ENCODE measurements at regions not wholly inside any gene's neighbourhood (a gene's known extent, or its start where the extent isn't known, plus 50 kb on each side); places are given as distances from the start of the nearest gene placed in this dataset.

DNA sequence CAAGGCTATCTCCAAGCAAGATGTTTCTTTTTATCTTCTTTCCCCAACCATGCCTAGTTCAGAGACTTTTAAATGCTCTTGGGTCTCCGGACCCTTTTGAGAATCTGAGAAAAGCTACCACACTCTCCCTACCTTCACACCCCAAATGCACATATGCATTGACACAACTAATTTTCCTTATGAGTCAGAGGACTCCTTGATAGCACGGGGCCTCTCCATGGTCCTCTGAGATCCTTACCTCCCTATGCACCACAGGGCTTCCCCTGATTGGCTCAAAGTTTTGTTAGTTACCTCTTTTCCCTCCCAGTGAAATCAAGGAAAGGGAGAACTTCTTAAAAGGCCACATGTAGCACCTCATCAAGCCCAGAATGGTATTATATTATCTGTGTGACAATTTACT, 86.8 kb upstream of the ATP6AP2 start:
- H3K4me3 ChIP-seq, result no peak overlapping the region
- no peak for DNase-seq (ENCODE audit: low spot score)
- no peaks in the 10 kb centered on the region for H3K4me1 ChIP-seq (replicated peaks)
- WGBS, result 93% methylated on average over 2 of the region's 2 CpGs
- intact Hi-C loops (cut with DNase I), result no loop called here
- TF ChIP-seq POLR2AphosphoS5 (IDR thresholded peaks at IDR 0.05), result no peak
- TF ChIP-seq, protein P1, sequence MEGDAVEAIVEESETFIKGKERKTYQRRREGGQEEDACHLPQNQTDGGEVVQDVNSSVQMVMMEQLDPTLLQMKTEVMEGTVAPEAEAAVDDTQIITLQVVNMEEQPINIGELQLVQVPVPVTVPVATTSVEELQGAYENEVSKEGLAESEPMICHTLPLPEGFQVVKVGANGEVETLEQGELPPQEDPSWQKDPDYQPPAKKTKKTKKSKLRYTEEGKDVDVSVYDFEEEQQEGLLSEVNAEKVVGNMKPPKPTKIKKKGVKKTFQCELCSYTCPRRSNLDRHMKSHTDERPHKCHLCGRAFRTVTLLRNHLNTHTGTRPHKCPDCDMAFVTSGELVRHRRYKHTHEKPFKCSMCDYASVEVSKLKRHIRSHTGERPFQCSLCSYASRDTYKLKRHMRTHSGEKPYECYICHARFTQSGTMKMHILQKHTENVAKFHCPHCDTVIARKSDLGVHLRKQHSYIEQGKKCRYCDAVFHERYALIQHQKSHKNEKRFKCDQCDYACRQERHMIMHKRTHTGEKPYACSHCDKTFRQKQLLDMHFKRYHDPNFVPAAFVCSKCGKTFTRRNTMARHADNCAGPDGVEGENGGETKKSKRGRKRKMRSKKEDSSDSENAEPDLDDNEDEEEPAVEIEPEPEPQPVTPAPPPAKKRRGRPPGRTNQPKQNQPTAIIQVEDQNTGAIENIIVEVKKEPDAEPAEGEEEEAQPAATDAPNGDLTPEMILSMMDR (IDR thresholded peaks at IDR 0.05), result no peak
- no peak for TF ChIP-seq POLR2A (IDR thresholded peaks at IDR 0.05)
- no peaks in the 10 kb centered on the region for H3K36me3 ChIP-seq
- H3K27me3 ChIP-seq (replicated peaks; ENCODE audit: insufficient read depth), result no peaks in the 10 kb centered on the region
- no peak overlapping the region for H3K27ac ChIP-seq
- no peaks in the 10 kb centered on the region for H3K9me3 ChIP-seq

DNA sequence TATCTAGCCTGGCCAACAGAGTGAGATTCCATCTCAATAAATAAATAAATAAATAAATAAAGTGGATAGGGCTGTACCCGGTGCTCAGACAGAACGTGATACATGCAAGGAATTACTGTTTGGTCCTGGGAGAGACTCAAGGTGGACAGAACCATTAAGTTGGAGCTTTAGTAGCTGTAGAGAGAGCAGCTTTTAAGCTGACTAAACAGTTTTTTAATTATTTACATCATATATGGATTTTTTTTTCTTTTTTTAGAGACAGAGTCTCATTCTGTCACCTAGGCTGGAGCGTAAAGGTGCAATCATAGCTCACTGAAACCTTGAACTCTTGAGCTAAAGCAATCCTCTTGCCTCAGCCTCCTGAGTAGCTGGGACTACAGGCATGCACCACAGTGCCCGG, 92.5 kb upstream of the ATP6AP2 start:
- Histone ChIP-seq H3K4me3 (no peak overlapping the region), H3K36me3 (no peaks in the 10 kb centered on the region), H3K4me1 (replicated peaks) (no peaks in the 10 kb centered on the region), H3K27me3 (replicated peaks; ENCODE audit: insufficient read depth) (no peaks in the 10 kb centered on the region), H3K9me3 (no peaks in the 10 kb centered on the region), H3K27ac (no peak overlapping the region)
- intact Hi-C loops (cut with DNase I), result no loop called here
- WGBS, result 93% methylated on average over 4 of the region's 4 CpGs
- TF ChIP-seq POLR2A (IDR thresholded peaks at IDR 0.05) (no peak), POLR2AphosphoS5 (IDR thresholded peaks at IDR 0.05) (no peak)
- TF ChIP-seq, protein P1 (IDR thresholded peaks at IDR 0.05), result no peak
- no peak for DNase-seq (ENCODE audit: low spot score)

DNA sequence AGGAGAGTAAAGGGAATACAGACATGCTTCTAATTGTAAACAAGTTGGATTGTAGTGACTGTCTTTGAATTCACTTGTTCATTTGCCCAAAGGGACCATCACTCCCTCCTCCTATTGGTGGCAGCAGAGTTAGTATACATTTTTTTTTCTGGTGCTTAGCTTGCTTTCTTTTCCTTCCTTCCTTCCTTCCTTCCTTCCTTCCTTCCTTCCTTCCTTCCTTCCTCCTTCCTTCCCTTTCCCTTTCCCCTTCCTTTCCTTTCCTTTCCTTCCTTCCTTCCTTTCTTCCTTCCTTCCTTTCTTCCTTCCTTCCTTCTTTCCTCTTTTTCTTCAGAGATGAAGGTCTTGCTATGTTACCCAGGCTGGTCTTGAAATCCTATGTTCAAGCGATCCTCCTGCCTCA, 94.8 kb upstream of the ATP6AP2 start:
- TF ChIP-seq, protein P1 (IDR thresholded peaks at IDR 0.05), result no peak
- TF ChIP-seq POLR2AphosphoS5 (IDR thresholded peaks at IDR 0.05) (no peak), POLR2A (IDR thresholded peaks at IDR 0.05) (no peak)
- H3K4me3 ChIP-seq, result no peak overlapping the region
- no peaks in the 10 kb centered on the region for H3K36me3 ChIP-seq
- H3K4me1 ChIP-seq (replicated peaks), result no peaks in the 10 kb centered on the region
- intact Hi-C loops (cut with DNase I), result no loop called here
- no peak overlapping the region for H3K27ac ChIP-seq
- WGBS, result 100% methylated on average over 1 of the region's 1 CpG
- H3K27me3 ChIP-seq (replicated peaks; ENCODE audit: insufficient read depth), result no peaks in the 10 kb centered on the region
- H3K9me3 ChIP-seq, result no peaks in the 10 kb centered on the region
- no peak for DNase-seq (ENCODE audit: low spot score)

DNA sequence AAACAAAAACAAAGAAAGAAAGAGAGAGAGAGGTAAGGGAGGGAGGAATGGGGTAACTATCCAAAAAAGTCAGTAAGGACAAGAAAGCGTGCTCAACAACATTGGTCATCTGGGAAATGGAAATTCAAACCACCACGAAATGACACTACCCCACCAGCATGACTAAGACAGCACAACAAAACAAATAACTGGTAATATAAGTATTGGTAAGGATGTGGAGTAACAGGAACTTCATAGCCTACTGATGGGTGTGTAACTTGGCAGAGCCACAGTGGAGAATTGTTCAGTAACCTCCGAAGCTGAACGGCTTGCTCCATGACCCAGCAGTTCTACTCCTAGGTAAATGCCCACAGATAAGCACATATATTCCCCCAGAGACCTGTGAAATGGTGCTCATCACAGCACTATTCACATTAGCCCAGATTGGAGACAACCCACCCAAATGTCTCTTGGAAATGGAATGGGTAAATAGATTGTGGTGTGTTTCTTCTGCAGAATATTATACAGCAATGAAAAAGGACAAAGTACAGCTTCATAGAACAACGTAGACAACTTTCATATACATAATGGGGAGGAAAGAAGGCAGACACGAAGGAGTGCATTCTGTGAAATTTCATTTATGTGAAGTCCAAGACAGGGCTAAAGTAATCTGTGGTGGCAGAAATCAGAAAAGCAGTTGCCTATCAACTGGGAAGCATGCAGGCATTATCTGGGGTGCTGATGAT, 95.5 kb upstream of the ATP6AP2 start:
- intact Hi-C loops (cut with DNase I), result no loop called here
- Histone ChIP-seq H3K27ac (no peak overlapping the region), H3K4me1 (replicated peaks) (no peaks in the 10 kb centered on the region), H3K36me3 (no peaks in the 10 kb centered on the region), H3K4me3 (no peak overlapping the region), H3K27me3 (replicated peaks; ENCODE audit: insufficient read depth) (no peaks in the 10 kb centered on the region), H3K9me3 (no peaks in the 10 kb centered on the region)
- no peak for DNase-seq (ENCODE audit: low spot score)
- TF ChIP-seq POLR2A (IDR thresholded peaks at IDR 0.05) (no peak), POLR2AphosphoS5 (IDR thresholded peaks at IDR 0.05) (no peak)
- TF ChIP-seq, protein P1 (IDR thresholded peaks at IDR 0.05), result no peak
- 68% methylated on average over 6 of the region's 6 CpGs for WGBS

DNA sequence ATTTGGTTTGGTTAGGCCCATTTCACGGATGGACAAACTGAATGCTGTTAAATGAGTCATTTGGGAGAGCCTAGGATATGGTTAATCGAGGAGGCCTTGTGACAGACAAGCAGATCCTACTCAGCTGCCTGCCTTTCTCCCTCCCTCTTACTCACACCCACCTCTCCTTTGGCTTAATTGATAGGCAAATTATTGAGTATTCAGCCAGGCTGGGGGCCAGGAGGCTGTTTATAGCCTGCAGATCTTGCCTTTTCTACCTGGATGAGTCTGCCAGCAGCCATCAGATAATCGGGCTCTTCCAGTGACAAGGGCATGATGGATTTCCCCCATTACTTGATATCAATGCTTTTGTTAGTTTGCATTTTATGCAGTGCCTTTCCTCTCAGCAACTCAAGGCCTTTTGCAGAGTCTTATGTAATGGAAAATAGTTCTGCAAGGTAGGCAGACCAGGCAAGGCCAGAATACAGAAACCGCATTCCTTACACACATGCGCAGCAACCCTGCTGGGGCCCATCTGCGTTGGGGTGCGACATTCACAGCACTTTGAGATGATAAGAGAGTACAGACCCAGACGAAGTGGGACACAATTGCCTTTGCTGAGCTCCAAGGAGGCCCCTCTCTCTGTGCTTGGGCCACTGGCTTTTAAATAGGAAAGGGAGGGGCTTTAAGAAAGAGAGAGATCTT, 96.2 kb upstream of the ATP6AP2 start:
- Histone ChIP-seq H3K36me3 (no peaks in the 10 kb centered on the region), H3K27ac (no peak overlapping the region), H3K4me3 (no peak overlapping the region), H3K4me1 (replicated peaks) (no peaks in the 10 kb centered on the region), H3K27me3 (replicated peaks; ENCODE audit: insufficient read depth) (no peaks in the 10 kb centered on the region), H3K9me3 (no peaks in the 10 kb centered on the region)
- TF ChIP-seq POLR2AphosphoS5 (IDR thresholded peaks at IDR 0.05), result no peak
- TF ChIP-seq POLR2A (IDR thresholded peaks at IDR 0.05), result no peak
- TF ChIP-seq, protein P1 (IDR thresholded peaks at IDR 0.05), result no peak
- no peak for DNase-seq (ENCODE audit: low spot score)
- 83% methylated on average over 8 of the region's 8 CpGs for WGBS
- intact Hi-C loops (cut with DNase I), result no loop called here
